Peyer's patch (tissue), 4 donors: ENCODE measurements at regions not wholly inside any gene's neighbourhood (a gene's known extent, or its start where the extent isn't known, plus 50 kb on each side); places are given as distances from the start of the nearest gene placed in this dataset.

Source experiments
- POLR2A ChIP-seq, 2 donors: fragments of 450-650 bp; IDR thresholded peaks; one replicate each; pipeline ENCODE4 v1.5.1; 2017; ENCODE audit warnings: antibody characterized with exemption in 2 of 2, mild to moderate bottlenecking in 2 of 2, moderate library complexity in 2 of 2
- TF ChIP-seq, protein P1 (sequence below), 6 experiments: fragments of 450-650 bp in 4 of 6; fragments of 200-600 bp in 2 of 6; sonication (generic) in 1 of 6; IDR thresholded peaks; one replicate each; pipeline ENCODE4 v1.5.1; 2017 to 2019; ENCODE audit warnings: antibody characterized with exemption in 6 of 6, mild to moderate bottlenecking in 3 of 6, moderate library complexity in 1 of 6

- TF ChIP-seq, protein P1, sequence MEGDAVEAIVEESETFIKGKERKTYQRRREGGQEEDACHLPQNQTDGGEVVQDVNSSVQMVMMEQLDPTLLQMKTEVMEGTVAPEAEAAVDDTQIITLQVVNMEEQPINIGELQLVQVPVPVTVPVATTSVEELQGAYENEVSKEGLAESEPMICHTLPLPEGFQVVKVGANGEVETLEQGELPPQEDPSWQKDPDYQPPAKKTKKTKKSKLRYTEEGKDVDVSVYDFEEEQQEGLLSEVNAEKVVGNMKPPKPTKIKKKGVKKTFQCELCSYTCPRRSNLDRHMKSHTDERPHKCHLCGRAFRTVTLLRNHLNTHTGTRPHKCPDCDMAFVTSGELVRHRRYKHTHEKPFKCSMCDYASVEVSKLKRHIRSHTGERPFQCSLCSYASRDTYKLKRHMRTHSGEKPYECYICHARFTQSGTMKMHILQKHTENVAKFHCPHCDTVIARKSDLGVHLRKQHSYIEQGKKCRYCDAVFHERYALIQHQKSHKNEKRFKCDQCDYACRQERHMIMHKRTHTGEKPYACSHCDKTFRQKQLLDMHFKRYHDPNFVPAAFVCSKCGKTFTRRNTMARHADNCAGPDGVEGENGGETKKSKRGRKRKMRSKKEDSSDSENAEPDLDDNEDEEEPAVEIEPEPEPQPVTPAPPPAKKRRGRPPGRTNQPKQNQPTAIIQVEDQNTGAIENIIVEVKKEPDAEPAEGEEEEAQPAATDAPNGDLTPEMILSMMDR (IDR thresholded peaks at IDR 0.05): no peak
- no peak for TF ChIP-seq POLR2A (IDR thresholded peaks at IDR 0.05)
Observed at GRCh38 chr15:69873807-69874206, 223.9 kb downstream of the TLE3 start.
